Stimulated activated CD8-positive, alpha-beta memory T cell treated with anti-CD3 and anti-CD28 coated beads, Interleukin-7, amount 100 ng/mL, for 4 hours (primary cell): ENCODE measurements at regions not wholly inside any gene's neighbourhood (a gene's known extent, or its start where the extent isn't known, plus 50 kb on each side); places are given as distances from the start of the nearest gene placed in this dataset.

Experiments
- DNase-seq, 2 donors: peaks; one replicate each; pipeline ENCODE4 v3.0.0-alpha.2; 2020; ENCODE audit warnings: low read depth in 2 of 2

DNA sequence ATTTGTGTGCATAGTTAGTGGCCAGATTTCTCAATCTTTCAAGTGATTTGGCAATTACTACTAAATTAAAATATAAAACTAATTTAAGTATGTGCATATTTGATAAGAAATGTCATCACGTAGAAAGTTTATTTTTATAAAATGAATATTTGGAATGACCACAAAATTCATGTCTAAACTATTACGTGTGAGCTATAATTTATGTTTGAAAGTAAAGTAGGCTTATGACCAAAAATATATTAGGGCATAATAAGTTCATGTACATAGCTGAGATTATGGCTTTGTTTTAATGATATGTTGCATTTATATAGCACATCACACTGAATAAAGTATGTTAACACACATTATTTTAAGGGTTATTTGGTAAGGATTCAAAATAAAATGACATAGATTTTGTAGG is 1532.6 kb downstream of the C4orf33 start:
- DNase-seq, result no peak

DNA sequence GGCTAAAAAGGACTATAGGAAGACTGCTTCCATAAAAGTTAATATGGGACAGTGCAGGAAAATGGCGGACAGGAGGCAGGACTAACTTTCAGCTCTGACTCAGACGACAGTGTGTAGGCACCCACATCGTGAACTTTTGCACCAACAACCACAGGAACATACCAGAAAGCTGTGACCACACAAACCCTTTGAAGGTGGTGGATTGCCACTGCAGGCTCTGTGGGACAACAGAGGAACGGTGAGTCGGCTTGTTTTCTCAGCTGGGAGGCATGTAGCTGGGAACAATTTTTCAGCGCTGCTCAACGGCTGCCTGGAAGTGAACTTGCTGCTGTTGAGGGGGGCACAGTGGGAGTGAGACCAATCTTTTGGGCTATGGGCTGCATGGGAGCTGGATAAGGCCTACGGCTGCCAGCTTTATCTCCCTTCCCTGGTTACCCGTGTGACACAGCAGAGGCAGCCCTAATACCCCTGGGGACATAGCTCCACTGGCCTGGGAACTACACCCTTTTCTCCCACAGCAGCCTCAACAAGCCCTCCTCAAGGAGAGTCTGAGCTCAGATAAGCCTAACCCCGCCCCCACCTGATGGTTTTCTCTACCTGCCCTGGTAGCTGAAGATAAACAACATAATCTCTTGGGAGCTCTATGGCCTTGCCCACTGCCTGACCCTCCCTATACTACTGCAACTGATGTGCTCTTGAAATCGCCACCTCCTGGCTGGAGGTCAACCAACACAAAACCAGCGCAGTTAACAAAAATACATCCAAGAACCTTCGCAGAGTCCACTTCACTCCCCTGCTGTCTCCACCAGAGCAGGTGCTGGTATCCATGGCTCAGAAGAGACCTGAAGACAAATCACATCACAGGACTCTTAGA is 1537.0 kb downstream of the C4orf33 start:
- no peak for DNase-seq

DNA sequence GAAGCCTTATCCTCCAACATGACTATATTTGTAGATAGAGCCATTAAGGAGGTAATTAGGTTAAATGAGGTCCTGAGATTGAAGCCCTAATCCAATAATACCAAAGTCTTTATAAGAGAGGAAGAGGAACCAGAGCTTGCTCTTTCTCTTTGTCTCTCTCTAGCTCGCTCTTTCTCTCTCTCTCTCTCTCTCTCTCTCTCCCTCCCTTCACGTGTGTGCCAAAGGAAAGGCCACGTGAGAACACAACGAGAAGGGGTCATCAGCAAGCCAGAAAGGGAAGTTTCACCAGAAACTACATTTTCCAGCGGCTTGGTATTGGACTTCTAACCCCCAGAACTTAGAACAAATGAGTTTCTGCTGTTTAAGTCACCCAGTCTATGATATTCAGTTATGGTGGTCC is 1540.5 kb downstream of the C4orf33 start:
- no peak for DNase-seq

DNA sequence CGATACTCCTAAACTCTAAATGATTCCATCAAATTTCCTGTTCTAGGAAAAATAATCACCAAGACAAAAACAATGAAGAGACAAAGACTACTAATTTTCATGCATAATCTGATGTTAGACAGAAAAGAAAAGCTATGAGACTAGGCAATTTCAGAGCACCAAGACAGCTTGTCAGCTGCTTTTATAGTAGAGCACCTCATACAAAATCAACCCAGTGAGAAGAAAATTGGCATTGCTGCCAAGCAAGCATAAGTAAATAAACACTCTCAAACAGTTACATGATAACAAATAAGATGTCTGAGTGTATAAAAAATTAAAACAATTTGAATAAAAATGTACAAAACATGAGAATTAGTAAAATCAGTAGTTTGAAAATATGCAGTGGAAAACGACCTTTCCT is 1544.6 kb downstream of the C4orf33 start:
- DNase-seq, result no peak

DNA sequence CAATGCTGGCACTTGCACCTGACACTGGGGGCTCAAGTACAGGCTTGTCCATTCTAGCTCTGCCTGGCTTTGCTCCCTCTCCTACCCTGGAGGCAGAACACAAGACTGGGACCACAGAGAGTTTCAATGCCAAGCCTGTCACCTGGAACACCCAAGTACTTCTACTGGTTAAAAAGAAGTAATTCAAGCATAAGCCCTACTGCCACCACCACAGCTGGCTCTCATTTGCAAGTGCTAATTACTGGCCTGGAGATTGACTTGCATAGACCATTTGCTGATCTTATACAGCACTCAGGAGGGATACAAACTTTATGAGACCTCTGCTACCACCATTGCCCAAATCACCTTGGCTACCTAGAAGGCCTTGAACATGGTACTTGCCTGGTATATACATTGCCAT is 1550.9 kb downstream of the C4orf33 start:
- no peak for DNase-seq

DNA sequence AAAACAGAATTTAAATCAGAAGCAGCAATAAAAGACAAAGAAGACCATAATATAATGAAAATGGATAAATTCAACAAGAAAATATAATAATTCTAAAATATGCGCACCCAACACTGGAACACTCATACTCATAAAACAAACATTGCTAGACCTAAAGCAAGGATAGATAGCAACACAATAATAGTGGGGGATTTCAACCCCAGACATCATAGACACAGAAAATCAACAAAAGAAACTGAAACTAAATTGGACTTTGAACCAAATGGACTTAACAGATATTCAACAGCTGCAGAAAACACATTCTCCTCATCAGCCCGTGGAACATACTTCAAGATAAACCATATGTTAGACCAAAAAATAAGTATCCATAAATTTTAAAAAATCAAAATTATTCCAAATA is 1552.6 kb downstream of the C4orf33 start:
- no peak for DNase-seq

DNA sequence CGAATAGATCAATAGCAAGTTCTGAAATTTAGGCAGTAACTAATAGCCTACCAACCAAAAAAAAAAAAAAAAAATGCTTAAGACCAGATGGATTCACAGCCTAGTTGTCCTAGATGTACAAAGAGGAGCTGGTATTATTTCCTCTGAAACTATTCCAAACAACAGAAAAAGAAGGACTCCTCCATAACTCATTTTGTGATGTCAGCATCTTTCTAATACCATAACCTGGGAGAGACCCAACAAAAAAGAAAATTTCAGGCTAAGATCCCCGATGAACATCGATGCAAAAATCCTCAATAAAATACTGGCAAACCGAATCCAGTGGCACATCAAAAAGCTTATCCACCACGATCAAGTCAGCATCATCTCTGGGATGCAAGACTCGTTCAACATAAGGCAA is 1557.9 kb downstream of the C4orf33 start:
- no peak for DNase-seq

DNA sequence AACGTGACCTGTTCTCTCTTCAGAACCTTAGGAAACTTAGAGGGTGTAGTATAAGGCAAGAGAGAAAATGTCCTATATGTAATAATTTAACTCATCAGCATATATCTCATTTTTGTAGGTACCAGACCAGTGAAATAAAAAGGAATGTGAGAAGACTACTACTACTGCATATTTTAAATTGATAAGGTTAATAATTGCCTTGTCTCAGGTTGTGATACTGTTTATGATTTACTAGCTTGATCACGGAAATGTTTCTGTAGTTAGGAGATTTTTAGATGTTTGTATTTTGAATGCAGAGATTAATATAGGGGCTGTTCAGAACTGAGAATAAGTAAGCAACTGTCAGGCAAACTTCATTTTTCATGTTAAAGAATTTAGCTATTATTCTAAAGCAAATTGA is 1563.4 kb downstream of the C4orf33 start:
- DNase-seq, result no peak

DNA sequence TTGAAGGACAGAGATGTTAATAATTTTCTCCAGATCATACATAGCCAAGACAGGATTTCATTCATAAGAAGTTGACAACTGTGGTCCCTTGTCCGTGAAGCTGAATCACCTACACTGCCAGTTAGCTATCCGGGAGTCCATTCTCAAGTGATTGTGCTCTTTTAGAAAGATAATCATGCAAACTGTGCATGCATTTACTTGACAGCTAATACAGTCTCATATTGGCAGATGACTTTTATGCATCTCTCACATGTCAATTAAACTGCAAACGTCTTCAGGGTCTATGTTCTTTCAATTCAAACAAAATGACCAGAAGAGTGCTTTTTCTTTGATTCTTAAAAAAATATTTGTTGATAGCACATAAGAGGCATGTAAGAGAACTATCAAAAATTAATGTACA is 1572.9 kb downstream of the C4orf33 start:
- no peak for DNase-seq

DNA sequence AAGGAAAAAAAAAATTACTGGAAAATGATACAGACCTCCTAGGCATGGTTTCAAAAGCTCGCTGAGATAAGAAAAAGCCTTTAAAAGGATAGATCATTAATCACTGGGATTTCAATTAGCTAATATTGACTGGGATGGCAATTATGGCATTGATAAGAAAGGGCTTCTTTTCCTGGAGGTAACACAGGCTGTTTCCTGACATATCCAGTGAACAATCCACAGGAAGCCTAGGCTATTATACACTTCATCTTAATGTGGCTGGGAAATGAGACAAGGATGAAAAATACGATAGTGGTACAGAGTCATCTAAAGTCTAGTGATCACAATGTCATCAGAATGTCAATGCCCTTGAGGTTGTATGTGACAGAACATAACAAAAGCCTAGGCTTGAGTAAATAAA is 1579.3 kb downstream of the C4orf33 start:
- DNase-seq, result no peak

DNA sequence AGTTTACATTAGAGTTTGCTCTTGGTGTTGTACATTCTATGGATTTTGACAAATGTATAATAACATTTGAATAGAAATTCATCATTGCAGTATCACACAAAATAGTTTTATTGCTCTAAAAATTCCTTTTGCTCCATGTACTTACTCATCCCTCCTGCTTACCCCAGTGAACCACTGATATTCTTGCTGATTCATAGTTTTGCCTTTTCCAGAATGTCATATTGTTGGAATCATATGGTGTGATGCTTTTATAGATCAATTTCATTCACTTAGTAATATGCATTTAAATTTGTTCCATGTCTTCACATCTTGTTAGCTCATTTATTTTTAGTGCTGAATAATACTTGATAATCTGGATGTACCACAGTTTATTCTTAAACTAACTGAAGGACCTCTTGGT is 1593.2 kb downstream of the C4orf33 start:
- no peak for DNase-seq

DNA sequence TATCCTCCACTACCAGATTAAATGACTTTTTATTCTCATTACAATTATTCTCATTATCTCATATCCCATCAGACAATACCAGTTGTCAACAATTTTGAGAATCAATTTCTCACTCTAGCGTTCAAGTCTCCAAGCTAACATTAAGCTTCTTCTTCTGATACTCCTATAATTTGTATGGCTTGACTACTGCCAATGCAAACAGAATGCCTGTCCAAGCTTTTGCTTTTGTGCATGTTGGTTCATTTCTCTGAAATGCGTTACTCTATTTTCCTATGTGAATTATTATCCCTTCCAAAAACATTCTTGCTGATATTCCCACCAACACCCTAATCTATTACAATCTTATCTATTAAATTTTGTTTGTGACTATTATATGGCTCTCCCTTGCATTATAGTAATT is 1602.3 kb downstream of the C4orf33 start:
- no peak for DNase-seq

DNA sequence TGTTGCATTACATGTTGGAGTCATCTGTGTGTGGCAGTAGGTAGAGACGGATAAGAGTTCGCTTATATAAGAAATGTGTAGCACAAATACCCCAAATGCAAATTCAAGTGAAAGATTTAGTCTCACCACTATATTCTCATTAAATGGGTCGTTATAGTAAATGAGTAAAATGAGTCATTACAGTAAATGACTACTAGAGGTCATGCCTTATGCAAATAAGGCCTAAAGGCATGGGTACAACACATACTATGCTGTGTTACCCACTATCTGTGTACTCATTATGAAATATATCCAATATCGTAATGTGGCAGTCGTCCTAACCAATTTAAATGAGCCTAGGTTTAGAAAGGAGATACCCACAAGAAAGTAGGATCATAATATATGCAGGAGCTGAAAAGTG is 1603.1 kb downstream of the C4orf33 start:
- DNase-seq, result no peak

DNA sequence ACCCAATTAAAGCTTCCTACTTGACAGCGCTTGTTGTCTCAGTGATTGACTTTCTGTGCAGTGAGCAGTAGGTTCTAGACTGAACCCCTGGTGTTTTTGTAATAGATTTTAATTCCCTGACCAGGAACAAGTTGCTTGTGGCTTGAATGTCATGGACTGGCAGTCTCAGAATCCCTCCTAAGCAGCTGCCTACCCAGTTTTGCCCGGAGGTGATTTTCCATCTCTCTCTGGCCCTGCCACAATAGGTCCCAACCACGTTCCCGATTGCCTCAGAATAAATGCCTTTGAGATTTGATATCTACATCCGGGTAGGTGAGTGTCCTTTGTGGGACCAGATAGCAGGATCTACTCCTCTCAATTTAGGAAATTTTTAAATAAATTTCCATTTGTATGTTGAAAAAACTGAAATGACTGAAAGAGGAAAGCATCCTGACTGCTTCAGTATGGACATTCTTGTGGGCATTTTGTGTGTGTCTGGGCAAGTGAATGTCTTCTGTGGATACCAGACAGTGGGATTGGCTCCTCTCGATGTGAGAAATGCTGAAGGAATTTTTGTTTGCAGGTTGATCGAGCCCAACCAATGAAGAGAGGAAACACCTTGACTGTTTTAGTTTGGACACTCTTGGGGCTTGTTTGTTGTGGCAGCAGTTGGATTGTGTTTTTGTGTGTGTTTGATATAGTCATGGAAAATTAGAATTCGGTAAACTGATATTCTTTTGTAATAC is 1607.4 kb downstream of the C4orf33 start:
- no peak for DNase-seq

DNA sequence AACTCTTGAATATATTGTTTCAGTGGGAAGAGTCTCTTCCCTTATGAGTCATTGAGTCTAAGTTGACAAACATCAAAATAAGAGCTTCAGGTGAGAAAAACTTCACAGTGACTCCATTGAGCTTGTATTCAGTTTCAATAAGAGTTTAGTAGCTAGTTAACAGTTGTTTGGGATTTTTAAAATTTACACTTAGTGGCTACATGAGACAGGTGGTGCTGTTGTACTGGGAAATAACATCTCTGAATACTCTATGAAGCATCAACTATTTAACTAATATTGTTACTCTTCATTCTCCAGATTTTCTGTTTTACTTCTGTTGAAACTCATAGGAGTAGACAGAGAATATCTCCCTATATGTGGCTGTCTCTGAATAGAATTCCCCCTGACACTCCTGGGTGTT is 1609.1 kb downstream of the C4orf33 start:
- DNase-seq, result no peak

DNA sequence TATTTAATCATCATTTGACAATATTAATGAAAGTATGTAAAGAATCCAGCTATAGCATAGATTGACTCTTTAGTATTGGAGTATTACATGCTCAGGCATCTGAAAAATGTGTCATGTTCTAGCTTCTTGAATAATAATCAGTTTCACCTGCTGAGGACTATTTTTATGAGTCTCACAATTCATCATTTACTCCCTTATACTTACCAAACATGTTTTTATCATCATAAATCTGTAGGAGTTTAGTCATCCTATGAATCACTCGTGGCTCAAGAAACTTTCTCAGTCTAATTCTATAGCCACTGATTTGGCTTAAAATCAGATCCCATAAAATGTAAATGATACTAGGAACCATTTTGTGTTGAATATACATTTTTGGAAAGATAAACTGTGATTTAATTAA is 1616.1 kb downstream of the C4orf33 start:
- no peak for DNase-seq

DNA sequence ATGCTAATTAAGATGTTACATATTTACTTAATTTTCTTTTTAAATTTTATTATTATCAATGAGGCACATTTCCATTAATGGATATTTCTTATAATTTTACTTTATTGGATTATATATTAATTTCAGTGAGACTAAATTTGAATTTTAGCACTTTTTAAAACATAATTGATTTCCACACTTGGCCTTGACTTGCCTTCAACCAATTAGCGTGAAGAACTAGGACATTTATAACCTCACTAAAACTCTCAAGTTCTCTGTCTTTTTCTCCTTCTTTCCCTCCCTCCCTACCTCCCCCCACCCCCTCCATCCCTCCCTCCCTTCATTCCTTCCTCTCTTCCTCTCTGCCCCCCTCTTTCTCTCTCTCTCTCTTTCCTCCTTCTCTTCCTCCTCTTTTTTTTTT is 1618.1 kb downstream of the C4orf33 start:
- no peak for DNase-seq

DNA sequence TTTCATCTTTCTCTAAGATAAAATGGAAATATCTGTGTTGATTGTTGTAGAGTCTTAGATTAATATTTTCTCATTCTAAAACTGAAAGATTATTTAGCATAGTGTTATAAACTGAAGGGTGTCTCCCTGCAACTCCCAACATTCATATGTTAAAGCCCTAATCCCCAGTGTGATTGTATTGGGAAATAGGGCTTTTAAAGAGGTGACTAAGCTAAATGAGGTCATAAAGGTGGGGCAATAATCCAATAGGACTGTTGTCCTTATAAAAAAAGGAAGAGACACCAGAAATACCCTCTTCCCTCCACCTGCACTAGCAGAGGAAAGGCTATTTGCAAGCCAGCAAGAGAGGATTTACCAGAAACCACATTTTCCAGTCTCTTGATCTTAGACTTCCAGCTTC is 1626.4 kb downstream of the C4orf33 start:
- no peak for DNase-seq

DNA sequence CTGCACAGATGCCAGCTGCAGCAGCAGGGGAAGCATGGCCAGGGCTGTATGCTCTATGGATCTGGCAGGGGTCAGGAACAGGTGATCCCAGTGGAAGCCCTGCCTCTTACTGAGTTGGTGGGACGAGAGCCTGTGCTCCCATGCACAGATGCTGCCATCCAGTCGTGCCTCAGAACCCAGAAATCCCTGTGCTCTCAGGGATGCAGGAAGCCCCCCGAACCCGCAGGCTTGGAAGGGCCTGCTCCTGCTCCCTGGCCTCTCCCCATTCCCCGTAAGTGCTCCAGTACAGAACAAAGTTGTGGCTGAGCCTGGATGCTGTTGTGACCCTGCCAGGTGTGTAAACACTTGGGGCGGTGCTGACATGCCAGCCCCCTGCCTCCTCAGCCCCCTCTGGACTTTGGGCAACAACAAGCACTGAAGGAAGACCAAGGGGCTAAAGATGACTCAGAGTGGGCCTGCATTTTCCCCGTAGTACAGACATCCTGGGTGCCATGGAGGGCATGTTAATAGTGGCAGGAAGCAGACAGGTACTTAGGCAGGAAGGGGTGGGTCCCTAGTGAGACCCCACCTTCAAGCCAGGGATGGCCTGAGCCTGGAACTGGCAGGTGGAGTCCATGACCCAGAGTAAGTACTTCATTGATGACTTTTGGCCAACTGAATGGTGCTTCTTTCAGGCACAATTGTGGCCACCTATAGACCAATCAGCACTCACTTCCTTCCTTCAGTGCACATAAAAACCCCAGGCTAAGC is 1640.7 kb downstream of the C4orf33 start:
- DNase-seq, result no peak

DNA sequence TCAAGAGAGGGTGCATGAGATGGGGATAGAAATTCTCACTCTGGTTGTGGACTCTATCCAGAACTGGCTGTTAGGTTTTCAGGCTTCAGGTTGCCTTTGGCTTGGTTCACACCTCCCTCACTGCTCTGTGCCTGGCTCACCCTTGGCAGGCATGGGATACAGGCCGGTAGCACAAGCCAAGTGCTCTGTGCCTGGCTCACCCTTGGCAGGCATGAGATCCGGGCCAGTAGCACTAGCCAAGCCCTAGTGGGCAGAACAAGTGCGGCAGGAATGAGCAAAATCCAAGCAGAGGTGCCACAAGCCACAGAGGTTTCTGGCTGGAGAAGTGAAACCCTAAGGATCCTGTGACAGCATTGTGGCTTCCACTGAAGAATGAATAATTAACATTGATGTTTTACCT is 1642.3 kb downstream of the C4orf33 start:
- no peak for DNase-seq

DNA sequence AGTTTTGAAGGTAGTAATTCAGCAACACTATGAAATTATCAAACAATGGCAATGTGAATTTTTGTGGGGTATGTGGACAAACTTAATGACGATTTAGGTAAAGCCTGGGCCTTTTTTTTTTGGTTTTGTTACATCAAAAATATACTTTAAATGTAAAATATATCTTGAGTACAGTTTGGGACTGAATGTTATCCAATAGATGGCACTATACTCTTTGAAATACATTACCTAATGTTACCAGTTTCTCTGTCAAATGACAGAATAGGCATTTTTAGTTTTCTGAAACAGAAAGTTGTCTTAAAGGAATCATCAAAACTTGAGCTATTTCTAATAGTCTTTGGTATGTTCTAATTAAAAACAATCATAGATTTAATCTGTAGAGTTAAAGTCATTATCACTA is 1651.9 kb downstream of the C4orf33 start:
- no peak for DNase-seq

DNA sequence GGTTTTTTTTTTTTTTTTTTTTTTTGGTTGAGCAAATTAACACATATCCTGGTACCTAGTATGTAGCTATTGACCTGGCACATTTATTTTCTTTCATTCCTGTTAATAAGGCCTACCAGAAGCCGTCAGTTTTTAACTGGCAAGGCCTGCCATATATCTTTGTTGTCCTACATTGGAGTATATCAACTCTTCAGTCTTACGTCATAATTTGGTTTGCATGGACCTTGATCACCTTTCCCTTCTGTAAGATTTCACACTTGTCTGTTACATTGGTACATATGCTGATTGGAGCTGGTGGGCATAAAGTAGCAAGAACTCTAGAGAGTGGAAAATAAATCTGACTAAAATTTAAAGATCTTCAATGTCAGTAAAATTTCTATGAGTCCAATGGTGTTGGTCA is 1658.0 kb downstream of the C4orf33 start:
- no peak for DNase-seq

DNA sequence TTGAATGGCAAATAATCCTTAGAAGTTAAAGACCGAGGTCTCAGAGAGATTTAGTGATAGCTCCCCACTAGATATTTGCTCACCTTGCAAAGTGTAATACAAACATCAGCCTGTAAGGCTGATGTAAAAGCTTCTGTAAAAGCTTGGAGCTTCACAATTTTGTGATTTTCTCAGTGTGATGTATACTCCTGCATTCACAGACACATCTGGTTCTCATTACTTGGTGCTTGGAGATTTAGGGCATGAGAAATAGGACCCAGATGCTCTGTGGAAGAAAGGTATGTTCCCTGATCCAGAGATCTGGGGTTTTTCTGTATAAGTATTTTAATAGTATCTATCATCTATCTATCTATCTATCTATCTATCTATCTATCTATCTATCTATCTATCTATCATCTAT is 1664.3 kb downstream of the C4orf33 start:
- DNase-seq, result no peak
